Fibroblast of upper back skin (primary cell): ENCODE measurements at regions not wholly inside any gene's neighbourhood (a gene's known extent, or its start where the extent isn't known, plus 50 kb on each side); places are given as distances from the start of the nearest gene placed in this dataset.

Experiments used
- DNase-seq: peaks from one replicate; pipeline ENCODE4 v3.0.0-alpha.2; 2013

DNA sequence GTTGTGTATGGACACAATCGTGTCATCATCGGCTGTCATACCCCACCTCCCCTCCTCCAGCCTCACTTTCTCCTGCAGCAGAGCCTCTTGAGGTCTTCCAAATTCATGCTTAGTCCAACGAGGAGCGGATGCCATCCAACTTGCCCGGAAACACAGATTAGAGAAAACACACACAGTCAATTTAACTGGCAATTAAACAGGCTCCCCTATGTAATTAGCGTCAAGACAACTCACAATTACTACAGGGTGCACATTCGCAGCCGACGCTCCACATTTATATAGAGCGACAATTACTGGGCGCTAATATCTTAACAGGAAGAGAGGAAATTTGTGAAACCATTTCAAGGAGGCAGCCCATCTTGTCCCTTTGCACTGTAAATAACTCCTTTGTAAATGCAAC is 86.0 kb upstream of the ZNF618 start:
- DNase-seq = no peak

DNA sequence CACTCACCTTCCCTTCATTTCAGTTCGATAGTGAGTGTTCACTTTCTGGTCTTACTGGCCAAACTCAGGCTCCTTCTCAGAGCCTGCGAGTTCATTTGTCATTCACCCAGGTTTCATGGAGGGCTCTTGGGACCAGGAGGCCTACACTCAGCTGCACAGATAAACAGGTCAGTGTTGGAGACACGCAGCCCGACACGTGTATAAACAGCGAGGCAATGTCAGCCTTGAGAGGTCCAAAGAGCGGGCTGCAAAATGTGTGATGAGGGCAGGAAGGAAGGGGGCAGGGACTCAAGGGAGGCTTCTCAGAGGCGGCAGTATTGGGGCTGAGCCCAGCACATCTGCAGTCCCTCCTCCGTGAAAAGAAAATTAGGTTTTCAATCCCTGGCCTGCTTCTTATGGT is 82.6 kb upstream of the ZNF618 start:
- DNase-seq = no peak

DNA sequence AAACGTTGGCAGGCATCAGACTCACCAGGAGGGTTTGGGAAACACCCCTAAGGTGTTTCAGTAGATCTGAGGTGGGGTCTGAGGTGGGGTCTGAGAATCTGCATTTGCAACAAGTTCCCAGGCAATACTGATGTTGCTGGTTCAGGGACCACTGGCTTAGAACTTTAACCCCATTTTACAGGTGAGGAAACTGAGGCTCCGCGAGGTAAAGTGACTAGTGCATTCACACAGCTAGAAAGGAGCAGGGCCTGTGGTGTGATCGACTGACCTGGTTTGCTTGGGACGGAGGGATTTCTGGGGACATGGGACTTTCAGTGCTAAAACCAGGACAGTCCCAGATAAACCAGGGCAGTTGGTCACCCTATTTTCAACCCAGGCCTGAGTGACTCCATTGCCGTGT is 81.4 kb upstream of the ZNF618 start:
- DNase-seq = no peak

DNA sequence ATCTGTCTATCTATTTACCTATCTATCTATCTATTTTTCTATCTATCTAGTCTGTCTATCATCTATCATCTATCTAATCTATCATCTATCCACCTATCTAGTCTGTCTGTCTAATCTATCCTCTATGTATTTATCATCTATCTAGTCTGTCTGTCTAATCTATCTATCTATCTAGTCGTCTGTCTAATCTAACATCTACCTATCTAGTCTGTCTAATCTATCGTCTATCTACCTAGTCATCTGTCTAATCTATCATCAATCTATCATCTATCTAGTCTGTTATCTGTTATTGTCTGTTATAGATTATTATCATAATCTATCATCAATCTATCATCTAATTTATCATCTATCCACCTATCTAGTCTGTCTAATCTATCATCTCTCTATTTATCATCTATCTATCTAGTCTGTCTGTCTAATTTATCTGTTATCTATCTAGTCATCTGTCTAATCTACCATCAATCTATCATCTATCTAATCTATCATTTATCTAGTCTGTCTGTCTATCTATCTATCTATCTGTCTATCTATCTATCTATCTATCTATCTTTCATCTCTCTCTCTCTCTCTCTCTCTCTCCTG is 80.2 kb upstream of the ZNF618 start:
- no peak for DNase-seq

DNA sequence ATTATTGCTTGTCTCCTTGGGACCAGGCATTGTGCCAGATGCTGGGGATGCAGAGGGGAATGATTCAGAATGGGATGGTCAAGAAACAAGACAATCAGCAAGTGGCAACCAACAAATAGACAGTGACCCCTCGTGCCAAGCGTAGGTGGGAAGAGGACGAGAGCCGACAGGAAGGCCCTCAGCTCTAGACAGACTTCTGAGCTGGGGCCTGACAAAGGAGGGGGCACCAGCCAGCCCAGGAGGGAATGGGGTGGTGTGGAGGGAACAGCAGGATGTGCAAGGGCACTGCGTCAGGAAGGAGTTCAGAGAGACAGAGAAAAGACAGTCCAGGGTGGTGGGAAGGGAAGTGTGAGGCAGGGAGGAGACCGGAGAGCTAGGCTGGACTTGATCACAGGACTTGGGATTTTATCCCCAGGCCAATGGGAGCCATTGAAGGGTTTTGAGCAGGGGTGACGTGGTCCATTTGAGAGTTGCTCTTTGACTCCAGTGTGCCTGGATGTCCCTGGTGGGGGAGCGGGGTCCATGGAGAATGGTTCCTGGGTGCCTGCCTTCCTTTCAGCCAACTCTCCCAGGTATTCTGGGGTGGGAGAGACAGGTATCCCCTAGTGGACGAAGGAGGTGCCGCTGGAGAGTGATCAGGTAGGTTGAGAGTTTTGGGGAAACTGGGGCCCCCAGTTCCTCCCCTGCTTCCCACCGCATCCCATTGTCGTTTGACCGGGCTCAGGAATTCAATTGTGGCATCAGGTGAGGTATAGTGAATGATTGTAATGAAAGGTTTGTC is 79.3 kb upstream of the ZNF618 start:
- no peak for DNase-seq

DNA sequence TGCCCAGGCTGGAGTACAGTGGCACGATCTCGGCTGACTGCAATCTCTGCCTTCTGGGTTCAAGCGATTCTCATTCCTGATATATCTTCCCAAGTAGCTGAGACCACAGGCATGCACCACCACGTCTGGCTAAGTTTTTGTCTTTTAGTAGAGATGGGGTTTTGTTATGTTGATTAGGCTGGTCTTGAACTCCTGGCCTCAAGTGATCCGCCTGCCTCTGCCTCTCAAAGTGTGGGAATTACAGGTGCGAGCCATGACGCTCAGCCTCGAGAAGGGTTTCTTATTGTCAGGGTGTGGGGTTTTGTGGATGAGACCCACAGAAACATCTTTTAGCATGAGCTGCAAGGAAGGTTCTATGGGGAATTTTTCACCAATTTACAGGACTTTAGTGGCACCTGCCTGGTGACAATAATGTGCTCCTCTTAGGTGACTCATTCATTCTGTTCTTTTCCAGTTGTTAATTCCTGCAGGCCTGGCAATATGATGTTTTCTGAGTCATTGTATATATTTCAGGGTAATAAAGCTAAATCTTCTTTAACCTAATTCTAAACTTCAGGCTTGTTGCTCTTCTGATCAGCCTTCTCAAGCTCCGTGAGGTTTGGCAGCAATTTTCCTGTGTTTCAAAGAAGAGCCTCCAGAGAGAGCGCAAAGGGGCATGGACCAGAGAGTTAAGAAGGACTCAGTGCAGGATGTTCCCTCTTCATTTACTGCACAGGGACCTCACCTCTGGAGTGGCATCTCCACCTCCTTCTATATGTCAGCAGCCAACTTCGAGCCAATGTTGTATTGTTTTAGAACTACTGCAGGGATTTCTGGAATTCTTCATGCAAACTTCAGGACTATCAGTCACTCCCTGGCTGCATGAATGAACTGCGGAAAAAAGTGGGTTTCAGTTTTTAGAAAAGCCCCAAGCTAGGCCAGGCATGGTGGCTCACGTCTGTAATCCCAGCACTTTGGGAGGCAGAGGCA is 77.8 kb upstream of the ZNF618 start:
- DNase-seq = no peak

DNA sequence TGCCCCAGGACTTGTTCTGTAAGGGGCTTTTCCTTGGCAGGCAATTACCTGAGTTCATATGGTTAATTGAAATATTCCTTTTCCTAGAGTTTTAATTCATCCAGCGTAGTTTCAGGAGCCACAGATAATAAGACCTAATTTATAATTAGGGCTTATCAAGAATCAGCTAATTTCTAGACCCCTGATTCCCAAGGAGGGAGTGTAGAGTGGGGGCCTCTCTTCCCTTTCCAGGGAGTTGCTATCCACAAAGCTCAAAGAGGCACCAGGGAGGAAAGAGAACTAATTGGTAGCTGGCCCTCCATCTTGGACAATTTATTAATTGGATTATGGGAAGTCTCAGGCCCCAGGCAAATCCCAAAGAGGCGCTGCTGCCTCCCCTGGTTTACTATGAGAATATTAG is 75.8 kb upstream of the ZNF618 start:
- no peak for DNase-seq

DNA sequence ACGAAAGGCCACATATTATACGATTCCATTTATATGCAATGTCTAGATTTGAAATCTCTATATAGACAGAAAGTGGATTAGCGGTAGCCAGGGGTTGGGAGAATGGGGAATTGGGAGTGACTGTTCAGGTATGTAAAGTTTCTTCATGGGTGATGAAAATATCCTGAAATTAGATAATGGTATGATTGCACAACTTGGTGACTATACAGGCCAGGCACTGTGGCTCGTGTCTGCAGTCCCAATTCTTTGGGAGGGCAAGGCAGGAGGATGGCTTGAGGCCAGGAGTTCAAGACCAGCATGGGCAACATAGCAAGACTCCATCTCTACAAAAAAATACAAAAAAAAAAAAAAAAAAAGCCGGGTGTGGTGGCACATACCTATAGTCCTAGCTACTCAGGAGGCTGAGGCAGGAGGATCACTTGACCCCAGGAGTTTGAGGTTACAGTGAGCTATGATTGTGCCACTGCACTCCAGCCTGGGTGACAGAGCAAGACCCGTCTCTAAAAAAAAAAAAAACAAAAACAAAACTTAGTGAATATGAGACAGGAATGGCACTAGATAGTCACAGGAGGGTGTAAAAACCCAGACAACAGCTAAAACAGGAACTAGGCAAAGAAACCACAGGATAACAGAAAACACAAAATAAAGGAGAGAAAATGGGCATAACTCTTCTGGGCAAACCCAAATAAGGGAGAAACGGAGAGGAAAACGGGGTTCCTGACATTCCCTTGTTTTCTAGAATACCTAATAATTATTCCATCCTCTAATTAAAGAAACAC is 72.1 kb upstream of the ZNF618 start:
- DNase-seq = no peak

DNA sequence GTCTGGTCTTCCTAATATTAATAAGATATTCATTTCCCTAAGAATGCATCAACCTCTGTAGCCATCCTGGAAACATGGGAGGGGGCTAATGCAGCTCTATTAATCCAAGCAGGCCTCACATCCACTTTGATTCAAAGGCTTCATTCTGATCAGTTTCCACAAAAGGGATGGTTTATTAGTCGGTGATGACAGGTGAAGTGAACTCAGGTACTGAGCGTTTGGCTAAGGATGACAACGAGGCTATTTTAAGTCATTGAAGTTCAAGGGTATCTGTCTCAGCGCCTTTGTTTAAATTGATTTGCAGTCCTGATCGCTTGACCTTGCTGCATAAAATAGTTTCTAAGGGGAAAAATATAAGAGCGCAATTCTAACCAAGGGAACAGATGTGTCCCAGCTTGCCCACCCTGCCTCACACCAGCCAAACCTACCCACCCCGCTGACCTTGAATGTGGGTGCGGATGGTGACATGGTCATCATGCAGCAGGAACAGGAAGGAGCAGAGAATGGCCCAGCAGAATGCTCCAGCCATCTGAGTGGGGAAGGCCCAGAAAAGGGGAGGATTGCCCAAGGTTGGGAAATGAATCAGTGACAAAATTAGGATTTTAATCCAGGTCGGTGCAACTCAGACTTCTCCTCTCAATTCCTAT is 70.5 kb upstream of the ZNF618 start:
- DNase-seq = no peak

DNA sequence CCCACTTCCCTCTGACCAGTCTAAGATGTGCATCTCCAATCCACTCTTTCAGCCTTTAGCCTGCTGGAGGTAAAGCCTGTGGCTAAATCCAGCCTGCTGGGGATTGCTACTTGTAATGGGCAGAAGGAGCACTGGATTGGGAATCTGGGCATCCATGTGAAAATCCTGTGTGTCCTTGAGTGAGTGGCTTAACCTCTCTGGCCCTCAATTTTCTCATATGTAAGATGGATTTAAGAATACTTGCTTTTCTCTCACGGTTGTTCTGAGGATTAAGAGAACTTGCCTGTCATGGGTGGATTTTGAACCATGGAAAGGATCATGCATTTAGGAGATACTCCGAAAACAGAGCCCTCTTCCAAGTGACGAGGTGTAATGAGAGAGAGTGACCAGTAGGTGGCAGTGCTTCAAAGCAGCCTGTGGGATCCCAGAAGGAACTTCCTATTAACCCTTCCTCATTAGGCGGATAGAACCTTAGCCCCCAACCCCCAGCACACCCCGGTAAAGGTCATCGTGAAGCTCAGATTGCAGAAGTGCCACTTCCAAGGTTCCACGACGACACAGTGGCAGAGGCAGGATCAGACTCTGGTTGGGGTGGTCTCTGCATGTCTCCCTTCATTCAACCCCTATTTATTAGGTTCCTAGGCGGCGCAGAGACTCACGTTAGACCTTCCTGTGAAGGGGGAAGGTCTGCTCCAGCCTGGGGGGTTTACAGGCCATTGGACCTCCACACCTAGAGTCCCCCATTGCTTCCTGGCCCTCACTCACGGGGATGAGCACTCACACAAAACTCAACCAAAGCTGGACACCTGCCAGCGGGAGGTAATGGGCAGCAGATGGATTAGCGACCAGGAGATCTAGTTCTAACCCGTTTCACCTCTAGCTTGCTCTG is 68.7 kb upstream of the ZNF618 start:
- peak; percentile 57 for DNase-seq

DNA sequence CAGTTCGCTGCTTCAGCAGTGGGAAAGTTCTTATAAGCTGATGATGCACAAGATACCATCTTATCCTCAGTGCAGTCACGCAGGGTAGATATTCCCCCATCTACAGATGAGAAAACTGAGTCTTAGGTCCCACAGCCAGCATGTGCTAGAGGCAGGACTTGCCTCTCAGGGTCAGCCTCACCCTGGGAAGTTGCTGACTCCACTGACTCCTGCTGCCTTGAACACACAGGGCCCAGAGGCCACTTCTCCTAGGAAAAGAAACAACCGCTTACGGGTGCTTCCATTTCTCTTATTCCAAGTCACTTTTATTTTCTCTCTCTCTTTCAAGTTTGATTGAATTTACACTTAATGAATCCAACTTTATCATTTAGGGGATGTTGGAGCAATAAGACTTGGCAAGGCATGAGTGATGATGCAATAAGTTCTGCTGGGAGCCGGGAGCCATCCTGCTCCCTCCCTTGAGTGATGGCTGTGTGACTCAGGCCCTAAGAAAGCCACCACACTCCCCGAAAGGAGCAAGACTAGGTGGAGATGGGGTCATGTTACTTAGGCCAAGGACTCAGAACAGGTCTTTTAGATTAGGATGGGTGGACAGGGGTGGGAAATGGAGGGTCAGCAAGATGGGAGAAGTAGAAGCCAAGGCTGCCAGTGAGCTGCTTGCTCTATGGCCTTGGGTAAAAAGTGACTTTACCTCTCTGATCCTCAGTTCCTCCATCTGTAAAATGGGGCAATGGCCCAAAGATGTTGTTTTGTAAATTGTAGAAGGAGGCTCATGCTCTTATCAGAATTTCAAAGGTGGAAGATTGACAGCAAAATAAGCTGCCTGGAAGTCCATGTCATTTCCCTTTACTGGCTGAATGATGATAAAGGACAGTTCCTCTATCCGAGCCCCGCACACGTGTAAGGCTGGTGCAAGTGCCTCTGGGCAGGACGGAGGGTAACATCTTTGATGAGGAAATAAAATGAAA is 67.4 kb upstream of the ZNF618 start:
- peak; percentile 84 for DNase-seq

DNA sequence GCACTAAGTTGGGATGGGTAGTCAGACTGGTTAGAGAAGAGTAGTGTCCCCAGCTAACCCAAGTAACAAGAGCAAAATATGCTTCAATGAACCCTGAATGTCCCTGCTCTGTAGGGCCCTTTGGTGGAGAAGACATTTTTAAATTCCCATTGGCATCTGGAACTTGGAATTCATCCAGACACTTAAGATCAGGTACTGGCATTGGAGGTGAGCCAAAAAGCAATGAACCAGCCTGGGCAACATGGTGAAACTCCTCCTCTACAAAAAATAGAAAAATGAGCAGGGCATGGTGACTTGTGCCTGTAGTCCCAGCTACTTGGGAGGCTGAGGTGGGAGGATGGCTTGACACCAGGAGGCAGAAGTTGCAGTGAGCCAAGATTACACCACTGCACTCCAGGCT is 58.9 kb upstream of the ZNF618 start:
- DNase-seq = no peak

DNA sequence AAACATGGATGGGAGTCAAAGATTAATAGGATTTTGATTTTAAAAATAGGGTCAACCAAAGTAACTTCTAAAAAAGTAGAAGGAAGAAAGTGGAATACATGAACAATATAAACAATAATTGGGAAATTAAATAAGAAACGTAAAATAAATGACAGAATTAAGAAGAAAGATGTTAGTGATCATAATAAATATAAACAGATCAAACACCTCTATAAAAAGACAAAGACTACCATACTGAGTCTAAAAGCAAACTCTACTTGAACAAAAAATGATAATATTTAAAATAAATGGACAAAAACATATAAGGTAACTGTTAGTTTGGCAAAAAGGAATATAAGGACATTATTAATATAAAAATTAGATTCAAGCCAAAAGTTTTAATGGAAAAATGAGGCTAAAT is 57.7 kb upstream of the ZNF618 start:
- DNase-seq = no peak

DNA sequence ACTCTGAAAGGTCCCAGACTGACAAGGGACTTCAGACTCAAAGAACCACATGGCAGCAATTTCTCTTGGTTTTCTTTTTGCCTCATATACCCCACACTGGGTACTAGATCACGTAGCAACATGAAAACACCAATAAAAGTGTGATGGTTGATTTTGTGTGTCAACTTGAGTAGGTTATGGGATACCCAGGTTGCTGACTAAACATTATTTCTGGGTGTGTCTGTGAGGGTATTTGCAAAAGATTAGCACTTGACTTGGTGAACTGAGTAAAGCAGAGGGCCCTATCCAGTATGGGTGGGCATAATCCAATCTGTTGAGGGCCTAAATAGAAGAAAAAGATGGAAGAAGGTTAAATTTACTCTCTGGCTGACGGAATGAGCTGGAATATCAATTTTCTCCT is 53.8 kb upstream of the ZNF618 start:
- no peak for DNase-seq

DNA sequence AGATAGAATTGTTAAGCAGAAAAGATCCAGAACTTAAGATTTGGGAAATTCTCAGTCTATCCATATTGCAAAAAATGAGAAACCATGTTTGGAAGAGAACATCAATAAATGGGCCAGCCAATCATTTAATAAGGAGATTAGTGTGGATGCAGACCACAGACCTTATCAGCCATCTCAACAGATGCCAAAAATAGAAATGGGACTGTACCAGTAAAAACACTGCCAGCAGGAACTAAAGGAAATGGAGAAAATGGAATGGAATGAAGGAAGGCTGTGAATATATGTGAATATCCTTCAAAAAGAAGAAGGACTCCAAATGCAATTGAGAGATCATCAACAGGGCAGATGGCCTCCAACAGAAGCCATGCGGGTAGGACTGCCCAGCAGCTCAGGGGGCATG is 52.7 kb upstream of the ZNF618 start:
- DNase-seq = no peak
